ENCODE measurements at regions not wholly inside any gene's neighbourhood (a gene's known extent, or its start where the extent isn't known, plus 50 kb on each side); places are given as distances from the start of the nearest gene placed in this dataset.

DNA sequence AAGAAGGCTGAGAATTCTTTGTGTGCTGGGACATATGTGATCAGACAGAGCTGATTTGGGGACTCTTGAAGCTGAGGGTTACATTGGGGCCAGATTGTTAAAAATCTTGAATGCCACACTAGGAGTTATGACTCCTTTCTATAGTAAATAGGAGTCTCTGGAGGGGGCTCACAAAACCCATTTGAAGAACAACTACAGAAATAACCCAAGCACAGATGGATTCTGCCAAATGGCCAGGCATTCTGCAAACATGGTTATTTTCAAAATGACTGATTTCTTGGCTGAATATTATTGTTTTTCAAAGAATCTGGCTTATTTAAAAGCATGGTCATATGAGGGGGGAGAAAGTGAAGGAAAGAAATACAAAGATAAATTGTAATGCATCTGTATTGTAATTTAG, 625.5 kb upstream of the TENM4 start:
- TF ChIP-seq, protein P1, sequence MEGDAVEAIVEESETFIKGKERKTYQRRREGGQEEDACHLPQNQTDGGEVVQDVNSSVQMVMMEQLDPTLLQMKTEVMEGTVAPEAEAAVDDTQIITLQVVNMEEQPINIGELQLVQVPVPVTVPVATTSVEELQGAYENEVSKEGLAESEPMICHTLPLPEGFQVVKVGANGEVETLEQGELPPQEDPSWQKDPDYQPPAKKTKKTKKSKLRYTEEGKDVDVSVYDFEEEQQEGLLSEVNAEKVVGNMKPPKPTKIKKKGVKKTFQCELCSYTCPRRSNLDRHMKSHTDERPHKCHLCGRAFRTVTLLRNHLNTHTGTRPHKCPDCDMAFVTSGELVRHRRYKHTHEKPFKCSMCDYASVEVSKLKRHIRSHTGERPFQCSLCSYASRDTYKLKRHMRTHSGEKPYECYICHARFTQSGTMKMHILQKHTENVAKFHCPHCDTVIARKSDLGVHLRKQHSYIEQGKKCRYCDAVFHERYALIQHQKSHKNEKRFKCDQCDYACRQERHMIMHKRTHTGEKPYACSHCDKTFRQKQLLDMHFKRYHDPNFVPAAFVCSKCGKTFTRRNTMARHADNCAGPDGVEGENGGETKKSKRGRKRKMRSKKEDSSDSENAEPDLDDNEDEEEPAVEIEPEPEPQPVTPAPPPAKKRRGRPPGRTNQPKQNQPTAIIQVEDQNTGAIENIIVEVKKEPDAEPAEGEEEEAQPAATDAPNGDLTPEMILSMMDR (conservative IDR thresholded peaks at IDR 0.05; ENCODE audit: low read depth, low read length) = no peak
- no peak for TF ChIP-seq EZH2 (IDR thresholded peaks at IDR 0.05; ENCODE audit: low read length, unreplicated experiment)

Data from PC-3 (cell line).